NCI-H2081 (cell line): ENCODE measurements at regions not wholly inside any gene's neighbourhood (a gene's known extent, or its start where the extent isn't known, plus 50 kb on each side); places are given as distances from the start of the nearest gene placed in this dataset.

Source experiments
- DNase-seq, 2 experiments: peaks; one replicate each; lab custom pipeline; 2025; lab: John Stamatoyannopoulos, UW

DNA sequence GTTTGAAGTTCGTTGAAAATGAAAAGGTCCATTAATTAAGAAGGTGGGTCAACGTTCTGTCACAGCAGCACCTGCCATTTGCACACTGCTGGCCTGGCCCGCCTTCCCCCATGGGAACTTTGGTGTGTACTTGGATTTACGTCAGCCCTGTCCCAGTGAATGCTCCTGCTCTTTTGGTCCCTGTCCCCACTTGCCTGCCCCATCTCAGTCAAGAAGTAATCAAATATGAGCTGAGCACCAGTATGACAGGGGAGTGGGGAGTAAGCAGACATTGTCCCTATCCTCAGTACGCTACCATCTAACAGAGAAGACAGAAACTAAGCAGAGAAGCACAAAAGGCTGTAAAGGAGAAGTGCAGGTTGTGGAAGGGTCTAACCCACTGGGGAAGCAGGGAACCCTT lies 65.1 kb downstream of the SLC4A3 start:
- DNase-seq: no peak

DNA sequence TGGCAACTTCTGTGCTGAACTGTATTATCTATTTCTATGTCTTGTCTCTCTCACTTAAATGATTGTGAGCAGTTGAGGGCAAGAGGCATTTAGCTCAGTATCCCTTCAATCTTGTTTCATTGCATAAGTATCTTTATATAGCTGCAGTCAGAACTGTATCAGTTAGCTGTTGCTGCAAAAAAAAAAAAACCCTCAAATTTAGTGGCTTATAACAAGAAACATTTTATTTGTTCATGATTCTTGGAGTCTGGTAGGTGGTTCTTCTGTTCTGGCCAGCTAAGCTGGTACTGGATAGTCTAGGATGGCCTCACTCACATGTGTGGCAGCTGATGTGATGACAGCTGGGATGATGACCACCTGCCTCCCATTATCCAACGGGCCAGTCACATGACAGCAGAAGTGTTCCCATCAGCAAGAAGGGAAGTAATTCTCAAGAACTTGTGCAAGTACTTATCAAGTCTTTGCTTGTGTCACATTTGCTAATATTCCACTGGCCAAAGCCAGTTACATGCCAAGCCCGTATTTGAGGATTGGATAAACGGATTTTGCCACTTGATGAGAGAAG lies 67.8 kb downstream of the SLC4A3 start:
- no peak for DNase-seq

DNA sequence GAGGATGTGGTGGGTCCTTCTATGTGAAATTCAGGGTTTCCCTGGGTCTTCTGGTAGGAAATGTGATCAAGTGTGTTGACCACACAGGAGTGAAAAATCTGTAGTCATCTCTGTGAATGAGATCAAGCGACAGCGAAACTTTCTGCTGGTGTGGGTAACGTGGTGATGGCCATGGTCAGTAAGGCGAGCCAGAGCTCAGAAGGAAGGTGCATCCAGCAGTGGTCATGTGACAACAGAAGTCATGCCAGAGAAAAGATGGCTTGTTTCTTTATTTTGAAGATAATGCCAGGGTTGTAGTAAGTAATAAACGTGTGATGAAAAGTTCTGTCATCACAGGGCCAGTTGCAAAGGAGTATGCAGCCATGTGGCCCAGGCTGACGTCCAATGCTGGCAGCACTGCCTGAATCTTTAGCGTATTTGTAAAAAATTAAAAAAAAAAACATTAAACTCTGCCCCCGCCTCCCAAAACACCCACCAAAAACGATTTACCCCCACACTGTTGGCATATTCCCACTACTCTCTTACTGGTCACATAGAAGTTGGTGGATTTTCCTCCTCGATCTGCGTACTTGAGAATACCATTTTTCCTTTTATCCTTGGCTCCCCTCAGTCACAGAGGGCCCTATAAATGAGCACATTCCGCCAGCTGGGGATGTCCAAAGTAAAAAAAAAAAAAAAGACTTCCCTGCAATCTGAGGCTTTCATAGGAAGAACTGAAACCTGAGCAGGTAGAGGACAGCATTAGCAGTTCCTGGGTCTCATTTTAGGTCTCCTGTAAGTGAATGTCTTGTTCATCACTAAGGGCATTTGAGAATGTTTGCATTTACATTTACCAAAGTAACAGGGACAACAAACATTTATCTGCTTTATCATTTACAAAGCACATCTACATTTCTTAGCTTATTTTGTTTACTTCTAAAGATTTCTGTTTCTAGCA lies 70.6 kb downstream of the SLC4A3 start:
- DNase-seq: no peak

DNA sequence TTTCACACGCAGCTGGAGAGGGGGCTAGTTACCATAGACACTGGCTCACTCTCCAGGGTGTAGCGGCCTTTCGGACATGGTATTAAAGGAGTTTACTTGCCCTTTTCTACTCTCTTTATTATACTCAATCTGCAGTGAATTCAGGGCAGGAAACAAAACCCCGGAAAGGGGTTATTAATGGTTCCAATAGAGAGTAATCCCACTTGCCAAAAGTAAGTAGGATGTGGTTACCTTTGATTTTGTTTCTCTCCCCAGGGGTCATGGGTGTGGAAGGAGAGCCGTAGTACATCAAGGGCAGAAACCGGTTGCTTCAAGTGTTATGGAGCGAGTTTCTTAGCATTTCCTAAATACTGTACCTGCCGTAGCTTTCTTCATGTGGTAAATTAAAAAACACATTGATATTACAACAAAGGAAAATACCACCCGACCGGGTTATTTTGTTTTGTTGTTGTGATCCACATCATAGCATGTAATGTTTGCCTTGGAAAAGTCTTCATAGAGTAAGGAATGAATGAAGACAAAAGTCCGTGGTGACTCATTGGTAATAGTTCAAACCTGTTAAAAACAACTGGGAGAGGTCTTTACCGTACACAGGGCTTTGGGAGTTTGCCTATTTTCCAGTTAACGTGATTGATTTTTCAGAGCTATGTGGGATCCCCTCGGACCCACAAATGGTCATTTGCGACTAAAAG lies 71.5 kb downstream of the SLC4A3 start:
- DNase-seq: peak; percentile 13 to 50

DNA sequence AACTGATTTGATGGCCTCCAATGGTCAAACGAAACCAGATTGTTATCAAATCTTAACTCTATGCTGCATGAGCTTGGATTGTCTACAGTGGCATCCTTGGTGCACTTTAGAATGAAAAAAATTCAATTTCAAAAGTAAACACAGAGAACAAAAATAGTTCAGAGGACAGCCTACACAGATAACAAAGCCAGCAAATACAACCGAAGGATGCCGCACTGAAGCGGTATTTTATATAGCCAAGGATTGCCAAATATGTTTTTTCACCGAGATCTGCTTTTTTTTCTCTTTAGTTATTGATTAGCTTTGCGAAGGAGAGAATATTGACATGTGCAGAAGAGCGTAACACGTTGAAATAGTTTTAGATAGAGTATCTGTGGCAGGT lies 72.0 kb downstream of the SLC4A3 start:
- DNase-seq: no peak

DNA sequence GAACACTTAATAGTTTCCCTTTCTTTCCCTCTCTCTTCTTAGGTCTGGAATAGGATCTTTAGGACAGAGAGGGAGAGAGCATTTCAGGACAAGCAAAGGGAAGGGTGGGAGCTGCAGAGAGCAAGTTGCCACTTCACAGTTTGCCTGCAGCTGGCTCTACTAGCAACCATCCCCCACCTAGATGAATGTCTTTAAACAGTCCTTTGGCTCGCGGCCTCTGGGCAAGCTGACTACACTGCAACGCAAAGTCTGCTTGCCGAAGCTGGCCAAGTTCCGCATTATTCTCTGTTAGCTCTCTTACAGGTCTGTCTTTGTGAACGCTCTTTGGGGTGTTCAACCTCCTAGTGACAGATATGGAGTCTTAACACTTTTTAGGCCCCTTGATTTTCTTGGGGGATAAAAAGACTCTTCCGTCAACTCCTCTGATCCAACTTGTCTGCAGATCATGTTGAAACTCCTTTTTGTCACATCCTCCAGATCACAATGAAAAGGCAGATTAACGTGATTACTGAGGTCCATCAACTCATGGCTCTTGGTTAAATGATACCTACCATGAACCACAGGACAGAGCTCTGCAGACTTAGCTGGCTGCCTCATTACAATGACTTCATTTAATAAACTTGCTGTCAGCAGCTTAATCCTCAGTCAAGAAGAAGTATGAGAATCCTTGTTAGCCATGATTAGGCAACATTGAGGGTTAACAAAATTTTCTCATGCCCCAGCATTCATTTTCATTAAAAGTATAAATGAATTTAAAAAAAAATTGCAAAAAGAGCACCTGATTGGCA lies 74.6 kb downstream of the SLC4A3 start:
- no peak for DNase-seq

DNA sequence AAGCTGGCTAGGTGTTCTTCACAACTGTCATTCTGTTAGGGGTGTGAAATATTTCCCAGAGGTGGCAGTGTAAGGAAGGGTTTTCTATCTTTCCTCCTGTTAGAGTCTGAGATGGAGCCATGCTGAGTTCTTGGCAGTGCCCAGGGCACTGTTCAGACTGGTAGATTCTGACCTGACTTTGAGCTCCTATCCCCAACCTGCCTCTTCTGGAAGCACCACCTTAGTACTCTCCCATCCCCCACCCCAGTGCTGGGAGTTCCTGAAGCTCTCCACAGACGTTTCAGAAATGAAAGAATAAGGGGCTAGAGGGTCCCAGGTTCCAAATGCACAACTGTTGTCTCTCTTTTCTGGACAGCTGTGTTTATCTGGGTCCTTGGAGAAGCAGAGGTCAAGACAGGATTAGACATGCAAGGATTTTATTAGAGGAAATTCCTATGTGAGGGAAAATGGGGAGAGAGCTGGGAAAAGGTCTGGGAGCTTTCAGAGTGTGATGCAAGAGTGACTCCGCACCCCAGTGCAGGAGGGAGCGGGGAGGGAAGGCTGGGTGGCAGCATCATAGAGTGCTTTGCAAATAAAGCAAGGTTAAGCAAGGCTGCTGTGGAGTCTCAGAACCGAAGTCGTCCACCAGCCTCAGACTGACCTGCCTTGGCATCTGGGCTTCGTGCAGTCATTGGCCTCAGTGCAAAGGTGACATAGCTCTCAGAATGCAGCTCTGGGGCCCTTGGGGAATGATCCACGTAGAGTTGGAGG lies 75.5 kb downstream of the SLC4A3 start:
- DNase-seq: no peak

DNA sequence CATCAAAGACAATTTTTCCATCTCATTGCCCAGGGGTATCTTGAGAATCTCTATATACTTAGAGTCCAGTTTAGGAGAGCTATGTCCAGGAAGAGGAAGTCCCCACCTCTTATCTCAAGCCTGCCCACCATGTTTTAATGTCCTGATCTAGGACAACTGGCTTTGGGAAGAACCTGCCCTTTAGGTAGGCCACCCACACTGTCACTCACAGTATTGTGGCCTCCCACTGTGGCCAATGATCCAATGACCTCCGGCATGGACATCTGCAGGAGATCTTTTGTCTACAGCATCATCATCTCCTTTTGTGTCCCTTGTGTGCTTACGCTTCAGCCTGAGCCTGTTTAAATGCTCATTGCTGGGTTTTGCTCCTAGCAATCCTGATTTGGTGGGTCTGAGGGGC lies 77.4 kb downstream of the SLC4A3 start:
- no peak for DNase-seq

DNA sequence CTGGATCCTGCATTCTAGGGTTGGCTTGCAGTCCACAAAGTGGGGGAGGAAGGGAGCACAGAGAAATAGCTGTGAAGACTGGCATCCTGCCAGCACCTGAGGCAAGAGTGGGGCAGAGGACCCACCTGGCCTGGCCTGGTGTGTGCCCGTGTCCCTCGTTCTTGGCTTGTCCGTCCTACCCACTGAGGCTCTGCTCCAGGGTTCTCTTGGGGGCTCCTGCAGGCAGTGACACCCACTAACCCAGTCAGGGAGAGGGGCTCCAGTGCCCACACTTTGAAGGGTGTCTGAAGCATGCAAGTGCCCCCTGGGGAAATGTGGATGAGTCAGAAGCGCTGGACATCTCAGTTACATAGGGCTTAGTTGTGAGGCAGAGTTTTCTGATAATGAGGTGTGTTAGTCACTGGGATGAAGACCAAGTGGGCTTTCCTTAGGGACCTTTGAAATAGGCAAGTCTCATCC lies 79.4 kb downstream of the SLC4A3 start:
- no peak for DNase-seq

DNA sequence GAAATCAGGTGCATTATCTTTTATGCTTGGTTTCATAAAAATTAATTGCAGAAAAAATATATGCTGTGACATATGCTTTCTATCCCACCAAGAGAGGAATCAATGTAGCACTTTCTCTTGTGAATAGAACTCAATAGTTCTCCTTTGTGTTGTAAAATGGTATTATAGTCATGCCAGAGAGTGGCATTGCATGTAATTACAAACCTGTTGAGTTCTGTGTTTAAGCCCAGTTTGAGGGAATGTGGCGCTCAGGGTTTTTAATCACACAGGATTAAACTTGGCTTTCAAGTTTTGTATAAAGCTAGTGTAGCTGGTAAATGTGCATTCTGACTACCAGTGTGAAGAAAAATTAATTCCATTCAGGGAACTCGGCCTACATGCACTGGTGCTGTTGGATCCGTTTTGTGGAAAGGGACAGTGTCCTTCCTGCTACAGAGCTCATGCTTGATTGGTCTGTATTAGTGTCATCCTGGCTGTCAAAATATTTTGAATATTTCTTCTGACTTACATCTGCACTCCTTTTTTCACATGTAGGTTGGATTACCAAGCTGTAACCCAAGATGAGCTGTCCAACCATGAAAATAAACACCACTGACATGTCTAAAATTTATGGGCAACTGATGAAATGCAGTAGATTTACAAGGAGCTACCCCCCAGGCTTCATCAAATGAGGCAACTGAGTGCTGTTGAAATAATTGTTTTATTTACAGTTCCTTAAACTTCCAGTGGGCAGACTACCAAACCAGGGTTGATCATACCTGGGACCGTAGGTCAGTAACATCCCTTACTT lies 80.3 kb downstream of the SLC4A3 start:
- DNase-seq: no peak

DNA sequence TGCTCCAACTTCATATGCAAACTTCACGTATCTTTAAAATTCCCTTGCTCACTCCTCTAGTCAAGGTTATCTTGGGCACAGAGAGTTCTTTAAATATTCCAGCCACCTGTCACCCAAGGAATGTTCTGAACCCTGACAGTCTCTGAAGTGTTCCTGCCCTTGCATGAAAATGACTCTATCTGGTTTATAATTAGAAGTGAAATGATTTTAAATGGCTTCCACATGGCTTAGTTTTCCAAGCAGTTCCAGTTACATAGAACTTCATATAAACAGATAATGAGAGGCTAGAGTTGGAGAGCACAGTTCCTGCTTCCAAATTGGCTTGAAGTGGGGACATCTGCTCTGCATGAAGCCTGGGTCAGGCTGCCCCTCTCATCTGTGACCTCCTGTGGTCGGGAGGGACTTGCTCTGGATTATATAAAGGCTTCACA lies 81.9 kb downstream of the SLC4A3 start:
- DNase-seq: no peak

DNA sequence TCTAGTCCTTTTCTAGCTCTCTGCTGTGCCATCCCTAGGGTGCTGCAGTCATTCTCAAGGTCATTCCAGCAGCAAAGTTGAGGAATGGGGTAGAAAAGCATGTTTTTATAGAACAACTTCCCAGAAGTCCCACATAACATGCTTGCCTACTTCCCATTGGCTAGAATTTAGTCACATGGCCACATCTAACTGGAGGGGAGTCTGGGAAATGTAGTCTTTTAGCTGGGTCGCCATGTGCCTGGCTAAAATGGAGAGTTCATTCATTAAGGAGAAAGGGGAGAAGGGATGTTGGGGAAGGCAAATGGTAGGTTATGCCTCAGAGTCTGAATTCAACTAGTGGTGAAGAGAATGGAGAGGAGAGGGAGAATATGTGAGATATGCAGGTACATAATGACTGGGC lies 85.7 kb downstream of the SLC4A3 start:
- DNase-seq: peak in 1 of 2 experiments; percentile 29

DNA sequence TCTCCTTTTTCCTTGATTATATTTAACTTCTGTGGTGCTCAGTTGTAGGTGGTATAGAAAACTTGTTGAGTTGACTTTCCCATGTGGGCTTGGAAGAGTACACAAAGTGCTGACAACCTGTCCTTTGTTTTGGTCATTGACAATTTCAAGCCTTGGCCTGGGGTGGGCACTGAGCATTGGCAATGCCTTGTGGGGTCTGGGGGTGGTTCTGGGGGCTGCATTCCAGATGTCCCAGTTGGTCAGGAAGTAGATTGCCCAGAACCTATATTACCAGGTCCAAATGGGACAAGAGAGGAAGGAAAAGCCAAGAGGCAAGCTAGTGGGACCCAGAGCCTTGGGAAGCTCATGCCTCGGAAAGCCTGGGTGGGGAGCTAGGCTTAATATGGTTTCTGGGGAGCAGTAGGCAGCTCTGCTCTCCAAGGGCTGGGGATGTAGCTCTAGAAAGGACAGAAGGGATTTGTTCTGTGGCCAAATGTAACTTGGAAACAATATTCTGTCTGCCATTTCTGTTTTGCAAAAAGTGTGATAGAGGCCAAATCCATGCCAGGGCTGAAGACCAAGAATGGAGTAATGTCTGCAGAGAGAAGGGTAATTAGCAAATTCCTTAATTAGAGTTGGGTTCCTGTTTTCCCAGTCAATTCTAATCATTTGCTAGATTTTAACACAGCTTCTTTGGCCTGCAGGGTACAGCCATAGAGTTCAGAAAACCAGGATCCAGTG lies 87.4 kb downstream of the SLC4A3 start:
- DNase-seq: no peak

DNA sequence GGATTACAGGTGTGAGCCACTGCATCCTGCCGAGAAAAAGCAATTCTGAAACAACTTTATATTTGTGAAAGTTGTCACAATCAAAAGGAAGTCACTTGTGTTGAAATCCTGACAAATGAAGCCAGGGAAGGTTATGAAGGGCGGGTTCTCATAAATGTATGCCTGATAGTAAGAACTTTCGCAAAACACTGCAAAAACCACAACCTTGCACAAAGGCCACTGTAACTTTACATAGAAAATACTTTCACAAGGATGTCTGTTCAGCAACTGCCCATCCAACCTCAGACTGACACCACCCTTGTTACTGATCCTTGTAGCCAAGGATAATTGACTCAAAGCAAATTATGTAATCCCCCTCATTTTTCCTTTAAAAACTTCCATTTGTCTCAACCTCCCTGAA lies 90.6 kb downstream of the SLC4A3 start:
- DNase-seq: no peak

DNA sequence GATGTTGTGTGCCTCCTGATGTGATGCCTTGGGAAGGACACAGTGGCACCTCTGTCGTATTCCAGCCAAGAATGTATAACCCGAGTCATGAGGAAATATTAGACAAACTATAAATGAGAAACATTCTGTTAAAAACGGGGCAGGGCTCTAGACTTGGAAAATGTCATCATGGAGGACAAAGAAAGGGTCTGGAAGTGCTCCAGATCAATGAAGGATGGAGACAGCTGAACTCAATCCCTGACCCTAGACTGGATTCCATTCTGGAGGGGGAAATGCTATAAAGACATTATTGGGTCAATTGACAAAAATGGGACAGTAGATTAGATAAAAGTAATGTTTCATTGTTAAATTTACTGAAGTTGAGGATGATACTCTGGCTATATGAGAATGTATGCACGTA lies 92.1 kb downstream of the SLC4A3 start:
- no peak for DNase-seq

DNA sequence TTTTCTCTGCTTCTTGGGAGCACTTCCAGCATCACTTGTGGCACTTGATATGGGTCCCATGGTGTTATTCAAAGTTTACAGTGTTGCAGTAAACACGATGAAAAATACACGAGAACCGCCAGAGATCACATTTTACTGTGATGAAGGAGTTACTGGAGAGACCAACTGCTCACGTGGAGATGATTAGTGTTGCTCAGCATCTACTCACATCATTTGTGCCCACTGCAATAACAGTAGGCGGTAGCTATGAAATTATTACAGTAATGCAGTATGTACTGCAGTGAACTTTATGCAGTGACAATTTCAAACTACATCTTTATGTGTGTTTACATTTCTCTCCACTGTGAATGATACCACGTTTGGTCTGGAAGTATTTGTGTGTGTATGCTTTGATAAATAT lies 93.5 kb downstream of the SLC4A3 start:
- DNase-seq: no peak

DNA sequence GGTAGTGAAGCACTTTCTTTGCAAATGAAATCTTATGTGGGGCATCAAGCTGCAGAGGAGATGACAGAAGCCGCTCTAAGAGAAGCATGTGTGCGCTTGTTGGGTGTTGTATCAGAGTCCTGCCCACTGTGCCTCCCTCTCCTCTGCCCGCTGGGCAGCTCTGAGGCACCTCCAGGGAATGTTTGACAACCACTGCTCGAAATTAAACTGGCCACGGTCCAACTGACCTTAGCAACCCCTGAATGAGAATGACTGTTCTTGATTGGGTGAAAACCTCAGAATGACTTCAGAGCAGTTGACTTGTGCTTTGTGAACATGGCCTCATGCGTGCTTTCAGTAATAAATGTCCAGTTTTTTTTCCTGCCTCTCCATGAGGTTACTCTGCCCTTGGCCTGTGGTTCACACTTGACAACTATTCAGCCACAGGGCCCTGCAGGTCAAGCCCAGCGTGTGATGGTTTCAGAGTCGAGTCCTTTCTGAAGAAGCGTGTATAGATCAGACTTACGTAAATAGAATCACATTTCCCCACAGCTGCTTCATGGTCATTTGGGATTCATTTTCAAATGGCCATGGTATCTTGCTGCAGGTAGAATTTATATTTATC lies 94.9 kb downstream of the SLC4A3 start:
- DNase-seq: no peak

DNA sequence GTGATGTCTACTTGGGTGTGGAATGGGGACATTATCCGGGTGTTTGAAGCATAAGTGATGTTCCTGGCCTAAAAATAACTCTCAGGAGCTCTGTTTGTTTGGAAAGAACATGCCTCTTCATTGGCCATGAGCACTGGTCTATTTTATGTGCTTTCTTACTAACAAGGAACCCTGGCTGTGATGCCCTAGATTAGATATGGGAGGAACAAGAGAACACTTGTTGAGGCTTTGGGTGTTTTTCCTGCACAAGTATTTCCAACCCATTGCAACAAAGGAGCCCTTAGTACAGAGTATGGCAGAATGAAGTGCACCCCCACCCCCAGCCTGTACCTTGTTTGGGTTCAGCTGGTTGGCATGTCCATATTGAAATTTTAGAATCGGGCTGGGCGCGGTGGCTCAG lies 95.9 kb downstream of the SLC4A3 start:
- DNase-seq: no peak

DNA sequence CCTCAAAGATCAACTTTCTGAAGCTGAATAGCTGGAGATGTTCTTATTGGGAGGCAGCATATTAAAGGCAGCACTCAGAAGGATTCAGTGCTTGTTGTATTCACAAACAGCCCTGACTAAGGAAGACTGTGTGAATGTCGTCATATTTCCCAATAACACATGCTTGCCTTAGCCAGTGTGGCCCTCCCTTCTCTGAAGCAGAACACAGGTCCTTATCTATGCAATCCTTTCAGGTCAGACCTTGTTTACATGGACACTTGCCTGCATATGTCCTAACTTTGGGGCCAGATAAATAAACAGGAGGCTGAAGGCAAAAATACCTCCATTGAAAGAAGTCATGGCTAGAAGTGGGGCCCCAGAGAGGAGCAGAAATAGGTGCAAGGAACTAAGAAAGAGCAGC lies 97.2 kb downstream of the SLC4A3 start:
- no peak for DNase-seq

DNA sequence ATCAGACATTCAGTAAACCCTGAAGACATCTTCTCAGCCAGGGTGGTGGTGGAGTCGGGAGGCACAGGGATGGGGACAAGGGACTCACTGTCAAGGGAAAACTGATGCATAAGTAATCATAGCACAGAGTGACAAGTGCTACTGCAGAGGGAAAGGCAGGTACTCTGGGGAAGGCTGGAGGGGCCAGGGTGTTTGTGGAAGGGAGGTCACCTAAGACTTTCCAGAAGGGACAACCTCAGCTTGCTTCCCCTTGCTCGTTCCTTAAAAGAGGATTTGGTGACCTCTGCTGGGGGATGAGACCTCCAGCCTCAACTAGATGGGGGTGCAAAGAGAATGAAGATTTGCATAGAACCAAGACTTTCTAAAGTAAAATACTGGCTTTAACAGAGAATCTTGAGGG lies 99.5 kb downstream of the SLC4A3 start:
- DNase-seq: no peak
